HG03469 (cell line): ENCODE measurements at regions not wholly inside any gene's neighbourhood (a gene's known extent, or its start where the extent isn't known, plus 50 kb on each side); places are given as distances from the start of the nearest gene placed in this dataset.

Experiments used
- ATAC-seq: cut with Tn5 transposase; IDR thresholded peaks from one replicate; pipeline ENCODE4 v1.9.1; 2021; ENCODE audit warnings: mild to moderate bottlenecking, moderate library complexity, moderate number of reproducible peaks; ENCODE audit not compliant: unreplicated experiment

DNA sequence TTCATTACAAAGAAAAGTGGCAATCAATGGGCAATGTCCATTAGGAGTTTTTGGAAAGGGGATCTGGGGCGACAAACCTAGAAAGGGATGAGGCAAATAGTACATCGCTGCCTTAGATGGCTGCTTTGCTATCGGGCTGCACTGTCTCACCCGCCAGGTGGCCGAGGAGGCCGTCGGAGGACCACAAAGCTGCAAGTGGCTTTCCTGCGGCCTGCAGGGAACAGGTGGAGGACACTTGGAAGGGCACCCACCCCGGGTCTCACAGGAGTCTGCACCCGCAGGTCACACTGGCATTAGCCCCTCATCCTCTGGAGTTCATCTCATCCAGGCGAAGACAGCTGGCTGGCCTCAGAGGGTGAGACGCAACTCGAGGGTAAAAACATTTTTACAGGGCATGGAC lies 1392.5 kb downstream of the AACS start:
- ATAC-seq, result no peak

- no peak for ATAC-seq
Measured at GRCh38 chr12:126464153-126464552, 1398.9 kb downstream of the AACS start.

DNA sequence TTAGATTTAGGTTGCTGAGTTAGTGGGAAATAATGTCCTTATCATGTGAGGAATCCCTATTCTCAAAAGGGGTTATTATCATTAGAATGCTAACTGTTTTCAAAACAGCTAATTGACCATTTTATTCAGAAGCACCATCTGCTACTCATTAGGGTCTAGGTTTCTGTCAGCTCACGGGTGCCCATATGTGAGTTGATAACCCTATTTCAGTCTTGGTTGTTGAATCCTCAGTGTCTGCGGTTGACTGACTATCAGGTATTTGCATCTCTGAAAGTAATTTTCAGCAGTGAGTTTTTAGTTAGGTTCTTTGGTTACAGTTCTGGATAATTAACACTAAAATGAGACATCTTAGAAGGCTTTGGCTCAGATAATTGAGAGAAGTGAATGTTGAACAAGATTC lies 1404.0 kb downstream of the AACS start:
- no peak for ATAC-seq

GRCh38 chr12:126474703-126475102 lies 1409.5 kb downstream of the AACS start:
- no peak for ATAC-seq

DNA sequence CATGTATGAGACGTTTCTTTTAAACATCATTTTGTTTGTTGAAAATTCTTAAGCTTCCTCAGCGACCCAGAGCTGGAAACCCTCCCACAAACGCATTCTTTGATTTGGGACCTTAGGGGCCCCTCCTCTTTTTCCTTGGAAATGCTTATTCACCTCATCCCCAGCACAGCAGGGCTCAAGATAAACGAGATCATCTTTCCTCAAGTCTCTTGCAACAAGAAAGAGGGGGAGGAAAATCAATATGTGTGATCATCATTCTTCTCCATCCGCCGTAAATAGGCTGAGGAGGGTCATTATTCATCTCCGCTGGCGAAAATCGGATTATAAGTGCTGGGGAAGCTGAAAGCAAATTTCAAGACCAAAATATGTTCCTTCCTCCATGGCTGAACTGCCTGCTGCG lies 1415.2 kb downstream of the AACS start:
- no peak for ATAC-seq

- ATAC-seq, result no peak
Measured at GRCh38 chr12:126481688-126482087, 1416.5 kb downstream of the AACS start.

DNA sequence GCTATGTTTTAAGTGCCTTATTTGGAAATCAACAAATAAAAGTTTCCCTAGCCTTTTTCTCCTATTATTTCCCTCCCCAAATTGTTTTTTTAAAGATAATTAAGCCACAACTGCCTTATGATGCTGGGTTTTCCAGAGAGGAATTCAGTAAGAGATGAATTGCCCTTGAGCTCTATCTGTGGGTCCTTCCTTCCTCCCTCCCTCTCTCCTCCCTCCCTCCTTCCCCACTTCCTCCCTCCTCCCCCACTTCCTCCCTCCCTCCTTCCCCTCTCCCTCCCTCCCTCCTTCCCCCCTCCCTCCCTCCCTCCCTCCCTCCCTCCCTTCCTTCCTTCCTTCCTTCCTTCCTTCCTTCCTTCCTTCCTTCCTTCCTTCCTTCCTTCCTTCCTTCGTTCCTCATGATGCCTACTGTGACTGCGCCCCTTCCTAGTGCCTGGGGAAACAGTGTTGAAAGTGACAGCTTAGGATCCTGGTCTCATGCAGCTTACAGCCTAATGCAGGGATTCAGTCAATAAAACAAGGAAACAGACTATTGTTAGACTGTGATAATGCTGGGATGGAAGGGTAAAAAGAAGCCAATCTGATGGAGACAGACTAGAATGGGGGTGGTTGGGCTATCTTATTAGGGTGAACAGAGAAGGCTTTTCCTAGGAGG lies 1417.1 kb downstream of the AACS start:
- ATAC-seq, result no peak

DNA sequence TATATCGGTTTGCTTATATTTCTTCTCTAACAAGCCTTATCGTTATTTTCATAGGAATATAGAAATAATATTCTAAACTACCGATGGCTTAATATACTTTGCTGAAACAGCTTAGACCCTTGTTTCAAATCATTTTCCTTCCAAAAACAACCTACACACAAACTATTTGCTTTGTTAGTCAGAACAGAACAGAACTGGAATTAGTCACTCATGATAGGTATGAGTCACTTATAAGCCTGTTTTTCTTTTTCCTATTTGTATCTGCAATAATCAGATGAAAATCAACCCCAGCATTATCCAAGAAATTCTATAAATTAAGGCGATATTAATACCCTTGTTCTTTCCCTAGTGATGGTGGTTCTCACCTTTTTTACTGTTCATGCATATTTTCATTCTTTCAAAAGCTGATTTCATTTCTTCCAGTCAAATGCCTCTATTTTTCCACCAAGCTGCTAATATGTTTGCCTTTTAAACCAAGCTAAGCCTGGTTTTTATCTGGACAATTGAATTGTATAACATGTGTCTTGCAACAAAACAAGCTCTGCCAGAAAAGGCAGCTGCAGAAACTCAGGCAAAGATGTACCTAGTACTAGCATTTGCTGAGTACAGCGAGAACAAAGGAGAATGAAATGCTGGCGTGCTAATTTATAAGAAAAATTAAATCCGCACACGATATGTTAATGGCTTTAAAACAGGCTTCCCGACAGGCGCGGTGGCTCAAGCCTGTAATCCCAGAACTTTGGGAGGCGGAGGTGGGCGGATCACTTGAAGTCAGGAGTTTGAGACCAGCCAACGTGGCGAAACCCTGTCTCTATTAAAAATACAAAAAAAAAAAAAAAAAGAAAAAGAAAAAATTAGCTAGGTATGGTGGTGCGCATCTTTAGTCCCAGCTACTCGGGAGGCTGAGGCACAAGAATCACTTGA lies 1418.2 kb downstream of the AACS start:
- no peak for ATAC-seq

DNA sequence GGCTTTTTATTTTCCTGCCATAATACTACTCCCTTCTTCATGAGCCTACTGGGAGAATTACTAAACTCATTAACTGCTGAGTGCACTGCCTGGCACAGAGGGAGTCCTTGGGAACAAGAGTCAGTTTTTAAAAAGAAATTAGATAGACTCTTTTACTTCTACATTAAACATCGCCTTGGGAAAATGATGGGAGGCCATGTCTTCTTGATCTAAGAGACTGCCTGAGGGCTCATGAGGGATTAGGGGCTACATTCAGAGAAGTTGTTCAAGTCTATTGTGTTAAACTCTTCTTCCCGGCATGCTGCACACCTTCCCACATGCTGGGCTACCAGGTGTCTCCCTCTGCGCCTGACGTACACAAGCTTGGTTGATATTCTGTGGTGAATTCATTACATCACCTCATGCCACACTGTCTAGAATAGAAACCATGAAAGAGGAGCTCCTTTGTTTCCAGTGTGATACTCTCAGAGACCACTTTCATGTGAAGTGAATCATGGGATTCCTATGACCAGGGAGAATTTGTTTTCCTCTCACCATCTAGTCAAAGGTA lies 1422.3 kb downstream of the AACS start:
- no peak for ATAC-seq

- ATAC-seq, result no peak
Measured at GRCh38 chr12:126488806-126489205, 1423.6 kb downstream of the AACS start.

DNA sequence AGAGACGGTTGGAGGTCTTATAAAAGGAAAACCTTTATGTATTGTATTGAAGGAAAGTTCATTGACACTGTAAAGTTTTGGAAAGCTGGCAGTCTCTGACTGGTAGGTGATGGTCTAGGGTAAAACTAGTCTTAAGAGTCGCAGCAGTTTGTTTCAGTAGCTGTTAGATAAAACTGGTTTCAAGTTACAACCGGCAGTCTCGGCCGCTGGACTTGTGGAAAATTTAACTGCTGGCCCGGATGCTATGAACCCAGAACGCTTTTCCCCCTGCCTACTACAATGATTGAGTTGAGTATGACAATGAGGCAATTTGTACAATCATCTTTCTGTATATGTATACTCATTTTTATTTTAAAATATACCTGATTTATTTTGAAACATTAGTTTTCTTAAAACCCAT lies 1426.9 kb downstream of the AACS start:
- ATAC-seq, result no peak

DNA sequence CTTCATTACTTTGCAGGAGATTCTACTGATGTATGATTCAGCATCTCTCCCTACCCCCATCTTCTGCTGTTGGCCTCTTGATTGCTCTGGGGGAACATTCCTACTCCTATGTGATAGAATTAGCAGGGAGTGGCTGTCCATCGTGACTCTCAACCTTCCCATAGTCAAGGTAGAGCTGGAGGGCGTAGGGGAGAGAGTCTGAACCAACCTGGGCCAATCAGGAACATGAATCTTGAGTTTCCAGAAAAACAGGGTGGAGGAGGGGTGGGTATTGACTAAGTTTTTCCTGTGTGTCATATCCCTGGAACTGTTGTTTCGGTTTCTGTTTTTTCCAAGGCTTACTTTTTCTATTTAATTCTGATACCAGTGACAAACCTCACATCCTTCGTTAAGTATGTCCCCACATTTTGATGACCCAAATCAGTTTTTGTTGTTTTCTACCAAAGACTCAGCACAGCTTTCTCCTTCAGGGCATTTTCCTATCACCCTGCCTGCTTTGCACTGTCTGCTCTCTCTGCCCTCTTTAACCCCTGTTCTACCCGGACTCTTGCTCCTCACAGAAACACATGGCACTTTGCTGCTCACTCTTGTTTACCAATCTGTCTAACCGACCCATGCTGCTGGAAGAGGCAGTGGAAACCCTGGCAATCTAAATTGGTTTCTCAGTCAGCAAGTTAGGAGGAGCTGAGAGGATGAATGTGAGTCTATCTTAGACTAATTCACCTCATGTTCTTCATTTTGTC lies 1428.3 kb downstream of the AACS start:
- ATAC-seq, result no peak

GRCh38 chr12:126496201-126496600 lies 1431.0 kb downstream of the AACS start:
- no peak for ATAC-seq

DNA sequence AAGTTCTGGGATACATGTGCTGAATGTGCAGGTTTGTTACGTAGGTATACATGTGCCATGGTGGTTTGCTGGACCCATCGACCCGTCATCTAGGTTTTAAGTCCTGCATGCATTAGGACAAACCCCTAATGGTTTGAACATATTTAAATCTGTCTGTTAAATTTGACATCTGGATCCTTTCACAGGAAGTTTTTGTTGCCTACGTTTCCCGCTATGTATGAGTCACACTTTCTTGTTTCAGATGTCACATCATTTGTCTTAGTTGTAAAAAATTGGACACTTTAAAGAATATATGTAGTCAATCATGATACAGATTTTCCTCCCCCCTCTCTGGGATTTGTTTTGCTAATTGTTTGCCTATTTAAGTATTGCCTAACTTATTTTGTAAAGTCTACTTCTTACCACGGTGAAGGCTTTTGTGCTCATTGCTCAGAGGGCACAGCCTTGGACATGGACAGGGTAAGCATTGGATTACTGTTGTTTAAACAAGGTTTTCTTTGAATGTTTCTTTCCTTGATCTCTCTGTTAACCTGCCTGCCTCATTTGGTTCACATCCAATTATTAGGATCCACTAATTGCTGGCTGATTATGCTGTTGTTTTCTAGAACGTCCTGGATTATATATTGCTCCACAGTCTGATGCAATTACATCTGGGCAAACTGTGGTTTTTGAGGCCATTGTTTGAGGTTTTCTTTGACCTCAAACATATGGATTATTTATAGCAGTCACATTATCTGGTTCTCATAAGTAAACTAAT lies 1441.4 kb downstream of the AACS start:
- ATAC-seq, result no peak

DNA sequence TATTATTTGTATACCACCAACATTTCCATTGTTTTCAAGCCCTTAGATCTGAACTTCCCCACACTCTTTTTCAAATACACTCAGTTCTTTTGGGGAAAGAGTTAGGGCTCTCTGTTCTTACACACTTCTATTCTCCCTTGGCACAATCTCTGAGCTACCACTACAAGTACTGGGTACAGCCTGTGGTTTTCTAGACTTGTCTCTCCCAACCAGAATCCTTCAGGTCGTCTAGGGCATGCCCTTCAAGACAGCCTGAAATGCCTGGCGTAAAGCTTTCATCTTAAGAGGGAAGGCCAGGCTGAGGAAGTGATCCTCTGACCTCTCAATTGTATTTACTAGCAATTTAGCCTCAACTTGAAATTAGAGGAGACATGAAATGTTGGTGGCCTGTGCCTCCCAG lies 1442.0 kb downstream of the AACS start:
- no peak for ATAC-seq

DNA sequence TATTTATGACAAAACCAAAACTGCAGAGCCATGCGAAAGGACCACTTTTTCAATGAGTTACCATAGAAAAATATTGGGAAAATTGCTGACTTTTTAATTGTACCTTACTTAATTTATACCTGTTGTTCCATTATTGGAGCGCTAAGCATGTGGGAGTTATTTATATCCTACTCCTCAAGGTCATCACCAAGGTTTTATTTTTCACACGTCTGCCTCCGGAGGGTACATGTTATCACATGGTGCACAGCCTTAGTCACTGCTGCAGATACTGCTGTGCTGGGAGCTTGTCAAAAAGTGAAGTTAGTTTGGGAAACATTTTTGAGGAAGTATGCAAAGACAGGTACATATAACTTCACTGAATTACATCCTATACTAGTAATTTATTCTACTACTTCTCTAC lies 1444.3 kb downstream of the AACS start:
- ATAC-seq, result no peak

GRCh38 chr12:126510630-126511029 lies 1445.4 kb downstream of the AACS start:
- ATAC-seq, result no peak

DNA sequence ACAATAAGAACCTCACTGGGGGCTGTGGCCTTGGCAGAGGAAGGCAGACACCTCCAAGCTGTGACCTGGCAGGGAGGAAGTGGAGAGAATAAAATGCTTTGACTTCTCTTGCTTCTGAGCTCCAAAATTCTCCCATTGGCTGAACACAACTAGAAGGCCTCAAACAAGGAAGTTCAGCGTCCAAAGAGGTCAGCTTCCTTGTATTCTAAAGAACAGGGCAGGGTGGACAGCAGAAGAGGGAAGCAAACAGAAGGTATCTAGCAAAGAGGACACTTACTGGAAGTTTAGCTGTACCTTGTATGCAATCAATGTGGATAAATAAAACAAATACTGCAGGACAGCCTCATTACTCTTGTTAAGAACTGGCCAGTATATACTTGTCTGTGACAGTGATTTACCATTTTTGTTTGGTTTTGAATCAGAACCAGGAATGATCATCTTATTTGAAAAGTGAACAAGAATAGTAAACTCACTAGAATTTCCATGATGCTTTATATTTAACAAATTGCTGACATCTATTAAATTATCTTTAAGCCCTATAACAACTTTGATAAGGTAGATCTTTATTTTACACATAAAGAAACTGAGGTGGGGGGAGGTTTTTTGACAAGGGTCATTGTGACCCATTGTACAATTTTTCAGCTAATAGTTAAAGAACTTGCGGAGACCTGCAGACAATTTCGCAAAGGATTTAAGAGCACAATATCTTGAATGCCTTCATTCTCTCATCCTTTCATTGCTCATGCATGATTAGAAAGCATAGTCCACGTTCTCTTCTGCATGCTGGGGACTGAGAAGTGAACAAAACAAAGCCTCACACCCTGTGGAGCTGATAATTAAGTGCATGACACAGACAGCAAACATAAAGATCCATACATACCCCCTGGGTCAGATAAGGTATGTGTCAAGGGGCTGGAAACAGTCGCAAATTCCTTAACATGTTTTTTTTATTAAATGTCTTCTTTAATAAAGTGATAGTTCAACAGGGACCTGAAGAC lies 1448.0 kb downstream of the AACS start:
- ATAC-seq, result no peak

GRCh38 chr12:126518596-126519200 lies 1453.5 kb downstream of the AACS start:
- ATAC-seq, result no peak
